ENCODE measurements at regions not wholly inside any gene's neighbourhood (a gene's known extent, or its start where the extent isn't known, plus 50 kb on each side); places are given as distances from the start of the nearest gene placed in this dataset.
"Not testable (repeated sequence)": the region's sequence is repeated elsewhere in the genome, so short reads cannot be mapped to it uniquely, and the experiment has no call there.

DNA sequence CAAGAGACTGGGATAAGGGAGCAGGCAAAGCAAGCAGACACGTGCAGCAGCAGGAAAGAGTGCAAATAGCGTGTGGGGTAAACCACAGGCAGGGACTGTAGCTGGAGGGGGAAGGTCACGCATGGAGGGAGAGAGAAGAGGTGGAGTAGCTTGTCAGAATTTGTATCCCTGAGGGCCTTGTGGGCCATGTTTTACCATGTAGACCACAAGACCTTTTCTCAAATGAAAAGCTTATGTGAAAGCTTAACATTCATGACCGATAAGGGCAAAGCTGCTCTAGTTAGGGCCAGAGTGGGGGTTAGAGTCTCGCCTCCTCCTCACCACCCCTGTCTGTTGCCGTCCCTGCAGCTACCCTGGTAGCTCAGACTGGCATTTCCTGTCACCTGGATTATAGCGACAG lies 152.9 kb upstream of the E2F7 start:
- no peak for DNase-seq (ENCODE audit: low read depth in 2 of 2)

DNA sequence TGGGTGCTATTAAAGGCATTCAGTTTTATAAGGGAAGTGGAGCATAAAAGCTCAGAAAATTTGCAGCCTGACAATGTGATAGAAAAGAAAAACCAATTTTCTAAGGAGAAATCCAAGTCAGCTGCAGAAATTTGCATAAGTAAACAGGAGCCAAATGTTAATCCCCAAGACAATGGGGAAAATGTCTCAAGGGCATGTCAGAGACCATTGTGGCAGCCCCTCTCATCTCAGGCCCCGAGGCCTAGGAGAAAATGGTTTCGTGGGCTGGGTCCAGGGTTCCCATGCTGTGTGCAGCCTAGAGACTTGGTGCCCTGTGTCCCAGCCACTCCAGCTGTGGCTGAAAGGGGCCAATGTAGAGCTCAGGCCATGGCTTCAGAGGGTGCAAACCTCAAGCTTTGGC lies 150.8 kb upstream of the E2F7 start:
- DNase-seq (ENCODE audit: low read depth in 2 of 2), result not testable (repeated sequence)

- DNase-seq (ENCODE audit: low read depth in 2 of 2), result no peak
Measured at GRCh38 chr12:77214136-77214535, 148.8 kb upstream of the E2F7 start.

DNA sequence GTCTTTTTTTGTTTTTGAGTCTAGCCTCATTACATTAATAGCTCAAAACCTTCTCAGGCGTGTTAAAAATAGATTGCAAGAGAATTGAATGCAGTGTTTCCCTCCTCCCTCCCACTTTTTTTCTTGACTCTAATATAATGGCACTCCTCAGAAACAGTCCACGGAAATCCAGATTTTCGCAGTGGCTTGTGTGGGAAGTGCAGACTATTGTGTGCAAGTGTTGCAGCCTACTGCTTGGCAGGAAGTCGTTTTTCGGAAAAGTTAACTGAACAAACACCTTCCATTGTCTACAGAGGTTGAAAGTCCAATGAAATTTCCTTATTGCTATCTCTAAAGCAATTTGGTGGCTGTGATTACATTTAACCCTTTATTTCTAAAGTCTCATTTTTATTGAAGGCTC lies 147.9 kb upstream of the E2F7 start:
- no peak for DNase-seq (ENCODE audit: low read depth in 2 of 2)

GRCh38 chr12:77210724-77211123 lies 145.4 kb upstream of the E2F7 start:
- no peak for DNase-seq (ENCODE audit: low read depth in 2 of 2)

DNA sequence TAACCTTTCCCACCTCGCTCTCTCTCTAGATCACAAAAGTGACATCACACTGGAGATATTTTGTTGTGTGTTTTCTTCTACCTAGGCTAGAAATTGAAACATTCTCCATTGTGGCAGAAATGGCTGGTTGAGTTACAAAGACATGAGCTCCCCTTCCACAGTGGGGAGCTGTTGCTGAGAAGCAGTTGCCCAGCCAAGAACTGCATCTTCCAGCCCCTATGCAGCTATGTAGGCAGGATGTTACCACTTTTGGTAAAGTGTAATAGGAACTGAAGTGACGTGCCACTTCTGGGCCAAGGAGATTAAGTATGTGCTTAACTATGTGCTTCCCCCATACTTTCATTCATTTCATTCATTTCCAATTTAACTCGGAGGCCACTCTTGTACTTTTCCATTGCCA lies 138.7 kb upstream of the E2F7 start:
- DNase-seq (ENCODE audit: low read depth in 2 of 2), result no peak

GRCh38 chr12:77202457-77203060 lies 137.2 kb upstream of the E2F7 start:
- no peak for DNase-seq (ENCODE audit: low read depth in 2 of 2)

DNA sequence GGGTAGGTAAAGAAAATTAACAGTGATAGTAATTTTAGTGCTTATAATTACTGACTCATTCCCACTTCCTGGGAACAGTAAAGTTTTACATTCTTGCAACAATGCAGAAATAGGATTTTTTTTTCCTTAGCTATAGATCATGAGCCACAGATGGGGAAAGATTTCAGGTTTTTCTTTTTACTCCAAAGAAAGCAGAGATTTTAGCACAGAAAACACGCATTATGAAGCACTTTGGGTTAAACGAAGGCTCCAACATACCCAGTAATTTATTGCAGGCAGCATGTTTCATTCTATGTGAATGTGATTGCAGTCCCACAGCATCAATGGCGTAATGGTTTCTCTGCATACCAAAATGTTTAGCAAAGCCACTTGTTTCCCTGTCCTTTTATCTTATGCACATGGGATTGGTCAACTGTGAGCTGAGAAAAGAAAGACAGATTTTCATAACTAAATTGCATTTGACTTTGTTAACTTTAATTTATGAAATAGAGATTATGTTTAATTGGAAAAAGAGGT lies 124.6 kb upstream of the E2F7 start:
- no peak for DNase-seq (ENCODE audit: low read depth in 2 of 2)

- no peak for DNase-seq (ENCODE audit: low read depth in 2 of 2)
Measured at GRCh38 chr12:77189458-77189857, 124.1 kb upstream of the E2F7 start.

DNA sequence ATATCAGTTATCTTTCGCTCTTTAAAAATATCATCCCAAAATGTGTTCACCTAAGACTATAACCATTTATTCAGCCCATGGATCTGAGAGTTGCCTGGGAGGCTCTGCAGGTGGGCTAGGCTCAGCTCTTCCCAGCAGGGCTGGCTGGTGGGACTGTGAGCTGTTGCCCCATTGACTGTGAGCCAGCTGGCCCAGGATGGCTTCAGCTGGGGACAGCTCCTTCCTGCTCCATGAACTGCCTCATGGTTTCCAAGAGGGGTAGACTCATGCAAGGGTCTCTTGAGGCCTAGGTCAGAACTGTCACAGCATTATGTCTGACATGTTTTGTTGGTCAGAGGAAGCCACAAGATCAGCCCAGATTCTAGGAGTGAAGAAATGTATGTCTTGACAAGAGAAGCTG lies 114.1 kb upstream of the E2F7 start:
- no peak for DNase-seq (ENCODE audit: low read depth in 2 of 2)

DNA sequence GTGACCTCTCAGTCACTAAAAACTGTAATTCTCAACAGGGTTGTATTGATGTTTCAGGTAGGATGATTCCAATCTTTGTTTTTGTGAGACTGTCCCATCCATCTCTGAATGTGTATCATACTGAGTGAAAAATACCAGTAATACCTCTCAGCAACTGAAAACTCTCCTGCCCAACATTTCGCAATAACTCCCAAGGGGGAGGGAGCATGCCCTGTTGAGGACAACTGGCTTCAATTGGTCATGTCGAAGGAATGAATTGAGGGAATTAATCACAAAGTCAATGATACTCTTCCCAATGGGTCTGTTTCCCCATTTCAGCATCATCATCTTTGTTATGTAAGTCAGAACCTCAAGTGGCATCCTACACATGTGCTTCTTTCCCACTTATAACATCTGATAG lies 102.4 kb upstream of the E2F7 start:
- no peak for DNase-seq (ENCODE audit: low read depth in 2 of 2)

DNA sequence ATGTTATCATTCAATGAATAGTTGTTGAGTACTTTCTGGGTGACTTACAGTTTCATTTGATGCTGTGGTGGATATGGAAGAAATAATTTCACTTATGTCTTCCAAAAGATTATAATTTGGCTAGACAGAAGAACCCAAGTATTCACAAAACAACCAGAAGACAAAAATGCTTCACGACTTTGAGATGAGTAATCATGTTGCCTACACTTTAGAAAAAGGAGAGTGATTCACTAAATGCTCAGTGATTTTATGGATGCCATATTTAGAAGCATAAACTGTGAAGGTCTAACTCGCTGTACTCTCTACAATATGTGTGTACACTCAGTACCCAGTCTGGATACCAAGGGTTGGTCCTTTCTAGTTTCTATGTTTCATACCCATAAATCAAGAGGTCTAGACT lies 101.3 kb upstream of the E2F7 start:
- no peak for DNase-seq (ENCODE audit: low read depth in 2 of 2)

DNA sequence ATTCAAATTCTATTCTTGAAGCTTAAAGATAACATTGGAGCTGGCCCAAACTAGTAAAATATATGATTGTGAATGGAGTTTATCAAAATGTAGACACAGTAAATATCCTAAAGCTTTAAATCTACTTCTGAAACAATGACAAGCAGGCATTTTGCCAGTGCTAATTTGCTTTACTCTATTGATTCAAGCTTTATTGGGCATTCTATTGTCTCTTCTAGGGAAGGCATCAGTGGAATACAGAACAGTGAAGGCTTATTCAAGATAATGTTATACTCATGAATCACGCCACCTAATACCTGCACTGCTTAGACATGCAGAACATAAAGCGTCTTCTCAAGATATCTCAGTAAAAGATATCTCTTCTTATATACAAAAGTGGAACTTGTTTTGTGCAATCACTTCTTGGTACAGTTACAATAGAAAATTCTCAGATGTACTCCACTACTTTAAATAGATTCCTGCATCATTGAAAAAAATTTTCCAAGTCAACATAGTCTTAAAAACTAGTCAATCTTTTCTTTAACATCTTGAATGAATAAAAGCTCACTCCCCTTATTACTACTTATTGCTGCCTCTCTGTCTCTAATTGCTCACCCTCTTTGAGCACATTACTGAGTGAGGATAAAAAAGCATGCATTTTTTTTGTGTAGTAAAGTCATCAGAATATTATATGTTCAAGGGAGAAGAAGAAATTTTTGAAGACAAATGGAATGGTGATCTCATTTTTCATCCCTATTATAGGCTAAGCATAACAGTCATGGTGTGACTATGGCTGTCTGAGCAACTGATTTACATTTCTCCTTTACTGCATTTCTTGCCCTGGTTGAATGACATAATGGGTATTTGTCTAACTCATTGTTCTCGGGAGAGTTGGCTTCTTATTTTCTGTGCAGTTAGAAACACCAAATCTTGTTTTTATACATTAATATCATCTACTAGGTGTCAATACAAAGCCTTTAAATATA lies 98.0 kb upstream of the E2F7 start:
- no peak for DNase-seq (ENCODE audit: low read depth in 2 of 2)

- no peak for DNase-seq (ENCODE audit: low read depth in 2 of 2)
Measured at GRCh38 chr12:77161944-77162343, 96.6 kb upstream of the E2F7 start.

DNA sequence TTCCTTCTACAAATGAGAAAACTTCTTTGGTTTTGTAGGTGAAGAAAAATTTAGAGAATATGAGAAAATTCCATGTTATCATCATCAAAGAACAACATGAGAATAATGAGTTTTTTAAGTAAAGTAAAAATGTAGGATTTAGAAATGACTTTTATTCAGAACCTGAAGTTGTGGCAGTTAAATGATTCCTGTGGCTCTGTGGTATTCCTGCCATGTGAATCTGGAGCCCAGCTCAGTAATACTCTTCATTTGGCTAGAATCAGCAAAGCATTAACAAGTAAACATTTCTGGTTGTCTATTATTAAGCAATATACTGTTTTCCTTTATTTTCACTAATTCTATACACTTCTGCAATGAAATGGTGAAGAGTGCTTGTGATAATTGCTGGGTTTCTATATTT lies 95.6 kb upstream of the E2F7 start:
- DNase-seq (ENCODE audit: low read depth in 2 of 2), result no peak

DNA sequence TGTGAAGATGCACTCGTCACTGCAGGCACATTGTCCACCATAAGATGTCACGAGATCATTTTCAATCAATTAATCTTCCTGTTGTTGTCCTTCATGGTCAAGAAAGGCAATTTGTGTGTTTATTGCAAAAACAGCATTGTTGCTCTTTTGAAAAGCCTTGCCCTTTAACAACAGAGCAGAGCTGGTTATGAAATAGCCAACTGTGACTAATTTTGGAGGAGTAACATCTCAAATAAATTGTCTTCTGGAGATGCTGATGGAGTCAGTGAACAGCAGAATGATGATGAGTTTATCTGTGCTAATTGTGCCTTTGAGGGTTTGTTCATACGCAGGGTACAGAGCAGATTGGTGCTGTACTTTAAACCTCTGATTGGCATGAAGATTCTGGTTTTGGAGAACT lies 88.3 kb upstream of the E2F7 start:
- no peak for DNase-seq (ENCODE audit: low read depth in 2 of 2)

- no peak for DNase-seq (ENCODE audit: low read depth in 2 of 2)
Measured at GRCh38 chr12:77152623-77153193, 87.3 kb upstream of the E2F7 start.

GRCh38 chr12:77151030-77151429 lies 85.7 kb upstream of the E2F7 start:
- DNase-seq (ENCODE audit: low read depth in 2 of 2), result no peak

DNA sequence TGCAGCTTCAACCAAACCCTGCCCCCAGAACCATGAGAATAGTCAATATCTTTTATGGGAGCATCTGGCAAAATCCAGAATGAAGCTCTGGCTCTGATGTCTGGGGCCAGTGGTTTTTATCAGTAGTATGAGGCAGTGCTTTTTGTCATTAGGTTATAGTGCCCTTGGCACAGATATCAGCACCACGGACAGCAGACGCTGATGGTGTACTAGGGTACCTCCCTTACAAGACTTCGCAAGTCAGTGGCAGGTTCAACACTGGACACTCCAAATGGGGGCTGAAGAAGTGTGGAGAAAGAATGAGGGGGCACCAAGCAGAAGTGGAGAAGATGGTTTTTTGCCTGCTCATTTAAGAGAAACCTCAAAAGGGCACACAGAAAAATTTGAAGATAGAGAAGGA lies 68.2 kb upstream of the E2F7 start:
- DNase-seq (ENCODE audit: low read depth in 2 of 2), result no peak

- DNase-seq (ENCODE audit: low read depth in 2 of 2), result no peak
Measured at GRCh38 chr12:77131977-77132490, 66.7 kb upstream of the E2F7 start.

GRCh38 chr12:77130193-77130592 lies 64.8 kb upstream of the E2F7 start:
- no peak for DNase-seq (ENCODE audit: low read depth in 2 of 2)

DNA sequence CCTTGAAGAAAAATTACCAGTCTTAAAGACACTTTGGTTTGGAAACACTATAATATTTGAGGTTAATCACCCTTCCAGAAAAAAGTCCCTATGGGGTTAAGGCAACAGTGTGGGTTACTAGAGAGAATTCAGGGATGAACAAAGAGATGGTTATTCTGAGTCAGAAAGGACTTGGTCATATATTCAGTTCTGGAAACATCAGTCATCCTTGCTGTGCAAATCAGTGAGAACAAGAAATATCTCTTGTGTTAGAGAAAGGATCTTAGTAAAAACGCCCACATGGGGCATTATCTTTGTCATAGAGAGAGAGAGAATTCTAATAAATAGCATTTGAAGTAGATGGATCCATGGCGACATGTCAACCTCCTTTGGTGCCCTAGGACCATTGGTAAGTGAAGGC lies 59.4 kb upstream of the E2F7 start:
- no peak for DNase-seq (ENCODE audit: low read depth in 2 of 2)

DNA sequence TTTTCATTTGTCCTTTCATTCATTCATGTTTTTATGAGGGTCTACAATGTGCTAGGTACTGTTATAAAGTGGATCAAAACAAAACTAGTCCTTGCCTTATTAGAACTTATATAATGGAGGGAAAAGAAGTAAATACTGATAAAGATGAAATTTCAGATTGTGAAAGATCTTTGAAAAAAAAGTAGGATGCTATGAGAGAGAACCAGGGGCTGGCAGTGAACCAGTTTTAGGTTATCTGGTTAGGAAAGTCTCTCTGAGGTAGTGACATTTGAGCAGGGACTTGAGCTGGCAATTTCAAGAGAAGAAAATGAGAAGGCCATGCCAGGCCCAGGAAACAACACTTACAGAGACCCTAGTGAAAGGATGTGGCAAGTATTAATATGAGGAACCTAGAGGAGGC lies 57.3 kb upstream of the E2F7 start:
- no peak for DNase-seq (ENCODE audit: low read depth in 2 of 2)
